ENCODE measurements at regions not wholly inside any gene's neighbourhood (a gene's known extent, or its start where the extent isn't known, plus 50 kb on each side); places are given as distances from the start of the nearest gene placed in this dataset.

DNA sequence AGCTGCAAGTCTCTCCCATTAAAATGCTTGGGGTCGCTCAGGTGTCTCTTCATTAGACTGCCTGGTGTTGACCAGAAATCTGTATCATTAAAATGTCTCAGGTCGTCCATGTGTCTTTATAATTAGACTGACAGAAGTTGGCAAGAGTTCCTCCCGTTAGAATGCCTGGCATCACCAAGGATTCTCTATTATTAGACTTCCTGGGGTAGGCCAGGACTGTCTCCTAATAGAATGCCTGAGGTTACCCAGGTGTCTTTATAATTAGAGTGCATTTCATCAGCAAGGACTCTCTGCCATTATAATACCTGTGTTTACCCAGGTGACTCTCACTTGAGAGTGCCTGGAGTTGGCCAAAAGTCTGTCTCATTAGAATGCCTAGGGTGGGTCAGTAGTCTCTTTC, 1537.2 kb downstream of the UQCRFS1 start:
- H3K4me3 ChIP-seq: no peak overlapping the region
- intact Hi-C loops (cut with DNase I): no loop called here
- H3K27ac ChIP-seq: no peak overlapping the region
- no peak for ATAC-seq
- H3K9me3 ChIP-seq: peaks cover 0 to 90% of the 10 kb centered on the region in 2 donors
- TF ChIP-seq, protein P1, sequence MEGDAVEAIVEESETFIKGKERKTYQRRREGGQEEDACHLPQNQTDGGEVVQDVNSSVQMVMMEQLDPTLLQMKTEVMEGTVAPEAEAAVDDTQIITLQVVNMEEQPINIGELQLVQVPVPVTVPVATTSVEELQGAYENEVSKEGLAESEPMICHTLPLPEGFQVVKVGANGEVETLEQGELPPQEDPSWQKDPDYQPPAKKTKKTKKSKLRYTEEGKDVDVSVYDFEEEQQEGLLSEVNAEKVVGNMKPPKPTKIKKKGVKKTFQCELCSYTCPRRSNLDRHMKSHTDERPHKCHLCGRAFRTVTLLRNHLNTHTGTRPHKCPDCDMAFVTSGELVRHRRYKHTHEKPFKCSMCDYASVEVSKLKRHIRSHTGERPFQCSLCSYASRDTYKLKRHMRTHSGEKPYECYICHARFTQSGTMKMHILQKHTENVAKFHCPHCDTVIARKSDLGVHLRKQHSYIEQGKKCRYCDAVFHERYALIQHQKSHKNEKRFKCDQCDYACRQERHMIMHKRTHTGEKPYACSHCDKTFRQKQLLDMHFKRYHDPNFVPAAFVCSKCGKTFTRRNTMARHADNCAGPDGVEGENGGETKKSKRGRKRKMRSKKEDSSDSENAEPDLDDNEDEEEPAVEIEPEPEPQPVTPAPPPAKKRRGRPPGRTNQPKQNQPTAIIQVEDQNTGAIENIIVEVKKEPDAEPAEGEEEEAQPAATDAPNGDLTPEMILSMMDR (IDR thresholded peaks at IDR 0.05): no peak
- H3K4me1 ChIP-seq: no peaks in the 10 kb centered on the region
- no peaks in the 10 kb centered on the region for H3K27me3 ChIP-seq
- no peak for DNase-seq
- H3K36me3 ChIP-seq: no peaks in the 10 kb centered on the region

DNA sequence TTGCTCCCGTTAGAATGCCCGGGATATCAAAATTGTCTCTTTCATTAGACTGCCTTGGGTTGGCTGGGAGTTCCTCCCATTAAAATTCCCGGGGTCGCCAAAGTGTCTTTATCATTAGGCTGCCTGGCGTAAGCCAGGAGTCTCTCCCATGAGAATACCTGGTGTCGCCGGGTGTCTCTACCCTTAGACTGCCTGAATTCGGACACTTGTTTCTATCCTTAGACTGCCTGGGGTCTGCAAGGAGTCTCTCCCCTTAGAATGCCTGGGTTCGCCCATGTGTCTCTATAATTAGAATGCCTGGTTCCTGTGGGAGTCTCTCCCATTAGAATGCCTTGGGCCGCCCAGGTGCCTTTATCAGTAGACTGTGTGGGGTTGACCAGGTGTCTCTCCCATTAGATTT, 1538.2 kb downstream of the UQCRFS1 start:
- Histone ChIP-seq H3K9me3 (peaks cover 0 to 90% of the 10 kb centered on the region in 2 donors), H3K27ac (no peak overlapping the region), H3K36me3 (no peaks in the 10 kb centered on the region), H3K4me1 (no peaks in the 10 kb centered on the region), H3K27me3 (no peaks in the 10 kb centered on the region), H3K4me3 (no peak overlapping the region)
- no peak for ATAC-seq
- intact Hi-C loops (cut with DNase I): no loop called here
- TF ChIP-seq, protein P1 (IDR thresholded peaks at IDR 0.05): no peak
- DNase-seq: no peak

DNA sequence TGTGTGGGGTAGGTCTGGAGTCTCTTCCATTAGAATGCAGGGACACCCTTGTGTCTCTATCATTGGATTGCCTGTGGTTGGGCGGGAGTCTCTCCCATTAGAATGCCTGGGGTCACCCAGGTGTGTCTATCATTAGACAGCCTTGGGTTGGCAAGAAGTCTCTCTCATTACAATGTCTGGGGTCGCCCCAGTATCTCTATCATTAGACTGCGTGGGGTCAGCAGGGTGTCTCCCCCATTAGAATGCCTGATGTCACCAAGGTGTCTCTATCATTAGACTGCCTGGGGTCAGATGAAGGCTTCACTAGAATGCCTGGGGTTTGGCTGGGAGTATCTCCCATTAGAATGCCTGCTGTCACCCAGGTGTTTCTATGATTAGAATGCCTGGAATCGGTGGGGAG, 1539.0 kb downstream of the UQCRFS1 start:
- ATAC-seq: no peak
- no peak for DNase-seq
- Histone ChIP-seq H3K36me3 (no peaks in the 10 kb centered on the region), H3K9me3 (peaks cover 0 to 87% of the 10 kb centered on the region in 2 donors), H3K4me1 (no peaks in the 10 kb centered on the region), H3K27ac (no peak overlapping the region), H3K27me3 (no peaks in the 10 kb centered on the region), H3K4me3 (no peak overlapping the region)
- intact Hi-C loops (cut with DNase I): no loop called here
- TF ChIP-seq, protein P1 (IDR thresholded peaks at IDR 0.05): no peak

DNA sequence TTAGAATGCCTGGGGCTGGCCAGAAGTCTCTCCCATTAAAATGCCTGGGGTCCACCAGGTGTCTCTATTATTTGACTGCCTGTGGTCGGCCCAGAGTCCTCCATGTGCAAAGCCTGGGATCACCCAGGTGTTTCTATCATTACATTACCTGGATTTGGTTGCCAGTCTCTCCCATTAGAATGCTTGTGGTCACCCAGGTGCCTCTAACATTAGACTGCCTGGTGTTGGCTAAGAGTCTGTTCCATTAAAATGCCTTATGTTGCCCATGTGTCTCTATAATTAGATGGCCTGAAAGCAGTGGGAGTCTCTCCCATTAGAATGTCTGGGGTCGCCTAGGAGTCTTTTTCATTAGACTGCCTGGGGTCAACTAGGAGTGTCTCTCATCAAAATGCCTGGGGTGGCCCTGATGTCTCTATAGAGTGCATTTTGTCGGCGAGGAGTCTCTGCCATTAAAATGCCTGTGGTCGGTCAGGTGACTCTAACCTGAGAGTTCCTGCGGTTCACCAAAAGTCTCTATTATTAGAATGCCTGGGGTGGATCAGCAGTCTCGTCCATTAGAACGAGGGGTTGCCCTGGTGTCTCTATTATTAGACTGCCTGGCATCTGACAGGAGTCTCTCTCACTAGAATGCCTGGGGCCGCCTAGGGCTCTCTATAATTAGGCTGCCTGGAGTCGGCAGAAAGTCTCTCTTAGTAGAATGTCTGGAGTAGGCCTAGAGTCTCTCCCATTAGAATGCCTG, 1540.5 kb downstream of the UQCRFS1 start:
- ATAC-seq: no peak
- H3K36me3 ChIP-seq: no peaks in the 10 kb centered on the region
- no peak overlapping the region for H3K4me3 ChIP-seq
- no peak for DNase-seq
- intact Hi-C loops (cut with DNase I): no loop called here
- TF ChIP-seq, protein P1 (IDR thresholded peaks at IDR 0.05): no peak
- peaks cover 0 to 88% of the 10 kb centered on the region in 2 donors for H3K9me3 ChIP-seq
- no peak overlapping the region for H3K27ac ChIP-seq
- H3K27me3 ChIP-seq: no peaks in the 10 kb centered on the region
- H3K4me1 ChIP-seq: no peaks in the 10 kb centered on the region

DNA sequence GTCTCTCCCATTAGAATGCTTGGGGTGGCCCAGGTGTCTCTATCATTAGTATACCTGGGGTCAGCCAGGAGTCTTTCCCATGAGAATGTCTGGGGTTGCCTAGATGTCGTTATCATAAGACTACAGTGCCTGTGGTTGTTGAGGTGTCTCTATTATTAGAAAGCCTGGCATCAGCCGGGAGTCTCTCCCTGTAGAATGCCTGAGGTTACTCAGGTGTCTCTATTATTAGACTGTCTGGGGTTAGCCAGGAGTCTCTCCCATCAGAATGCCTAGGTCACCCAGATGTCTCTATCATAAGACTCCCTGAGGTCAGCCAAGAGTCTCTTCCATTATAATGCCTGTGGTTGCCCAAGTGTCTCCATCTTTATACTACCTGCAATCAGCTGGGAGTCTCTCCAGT, 1541.1 kb downstream of the UQCRFS1 start:
- Histone ChIP-seq H3K4me3 (no peak overlapping the region), H3K27ac (no peak overlapping the region), H3K36me3 (no peaks in the 10 kb centered on the region), H3K9me3 (peaks cover 0 to 87% of the 10 kb centered on the region in 2 donors), H3K4me1 (no peaks in the 10 kb centered on the region), H3K27me3 (no peaks in the 10 kb centered on the region)
- ATAC-seq: no peak
- intact Hi-C loops (cut with DNase I): no loop called here
- TF ChIP-seq, protein P1 (IDR thresholded peaks at IDR 0.05): no peak
- no peak for DNase-seq

All from left lung (tissue), 4 donors.